BE2C (cell line): ENCODE measurements at regions not wholly inside any gene's neighbourhood (a gene's known extent, or its start where the extent isn't known, plus 50 kb on each side); places are given as distances from the start of the nearest gene placed in this dataset.
A peak's percentile ranks its signal among the peaks of the same experiment; 100 is the strongest.

Experiments used
- DNase-seq: peaks from one replicate; pipeline ENCODE4 v3.0.0-alpha.2; 2020
- H3K27me3 ChIP-seq: fragments of 250-450 bp; sonication (Bioruptor Pico); 2 replicates; pipeline ENCODE4 v1.5.1; 2020; ENCODE audit warnings: mild to moderate bottlenecking
- H3K36me3 ChIP-seq: fragments of 250-450 bp; sonication (Bioruptor Pico); 2 replicates; pipeline ENCODE4 v1.5.1; 2020; ENCODE audit warnings: mild to moderate bottlenecking
- H3K4me1 ChIP-seq: fragments of 250-450 bp; sonication (Bioruptor Pico); 2 replicates; pipeline ENCODE4 v1.5.1; 2020
- H3K4me3 ChIP-seq: 2 replicates; pipeline ENCODE4 v1.5.1; 2011; ENCODE audit warnings: low read depth, low read length
- H3K9me3 ChIP-seq: fragments of 250-450 bp; sonication (Bioruptor Pico); 2 replicates; pipeline ENCODE4 v1.5.1; 2020
- TF ChIP-seq, protein P1 (sequence below): IDR thresholded peaks from 2 replicates; pipeline ENCODE4 v1.5.1; 2012; ENCODE audit warnings: mild to moderate bottlenecking, low read depth, low read length

DNA sequence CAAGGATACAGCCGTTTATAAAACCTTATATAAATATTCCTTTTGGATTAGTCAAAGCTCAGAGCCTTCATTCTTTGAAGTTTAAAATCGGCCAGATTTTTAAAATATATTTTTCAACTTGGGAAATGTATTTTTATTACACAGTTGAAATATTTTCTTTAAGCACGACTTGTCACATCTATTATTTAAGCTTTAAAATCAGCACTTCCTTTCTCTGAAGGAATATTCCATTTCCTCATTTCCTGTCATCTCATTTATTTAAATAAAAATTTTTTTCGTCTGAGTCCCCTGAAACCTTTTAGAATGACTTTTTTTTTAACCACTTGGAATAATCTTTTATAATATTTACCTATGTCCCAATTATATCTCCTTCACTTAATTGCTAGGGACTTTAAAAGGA lies 107.5 kb upstream of the PDE3A start:
- Histone ChIP-seq H3K27me3 (no peaks in the 10 kb centered on the region), H3K9me3 (no peaks in the 10 kb centered on the region), H3K4me3 (no peak overlapping the region), H3K4me1 (peaks cover 11% of the 10 kb centered on the region), H3K36me3 (no peaks in the 10 kb centered on the region)
- no peak for DNase-seq
- TF ChIP-seq, protein P1, sequence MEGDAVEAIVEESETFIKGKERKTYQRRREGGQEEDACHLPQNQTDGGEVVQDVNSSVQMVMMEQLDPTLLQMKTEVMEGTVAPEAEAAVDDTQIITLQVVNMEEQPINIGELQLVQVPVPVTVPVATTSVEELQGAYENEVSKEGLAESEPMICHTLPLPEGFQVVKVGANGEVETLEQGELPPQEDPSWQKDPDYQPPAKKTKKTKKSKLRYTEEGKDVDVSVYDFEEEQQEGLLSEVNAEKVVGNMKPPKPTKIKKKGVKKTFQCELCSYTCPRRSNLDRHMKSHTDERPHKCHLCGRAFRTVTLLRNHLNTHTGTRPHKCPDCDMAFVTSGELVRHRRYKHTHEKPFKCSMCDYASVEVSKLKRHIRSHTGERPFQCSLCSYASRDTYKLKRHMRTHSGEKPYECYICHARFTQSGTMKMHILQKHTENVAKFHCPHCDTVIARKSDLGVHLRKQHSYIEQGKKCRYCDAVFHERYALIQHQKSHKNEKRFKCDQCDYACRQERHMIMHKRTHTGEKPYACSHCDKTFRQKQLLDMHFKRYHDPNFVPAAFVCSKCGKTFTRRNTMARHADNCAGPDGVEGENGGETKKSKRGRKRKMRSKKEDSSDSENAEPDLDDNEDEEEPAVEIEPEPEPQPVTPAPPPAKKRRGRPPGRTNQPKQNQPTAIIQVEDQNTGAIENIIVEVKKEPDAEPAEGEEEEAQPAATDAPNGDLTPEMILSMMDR, result no peak

DNA sequence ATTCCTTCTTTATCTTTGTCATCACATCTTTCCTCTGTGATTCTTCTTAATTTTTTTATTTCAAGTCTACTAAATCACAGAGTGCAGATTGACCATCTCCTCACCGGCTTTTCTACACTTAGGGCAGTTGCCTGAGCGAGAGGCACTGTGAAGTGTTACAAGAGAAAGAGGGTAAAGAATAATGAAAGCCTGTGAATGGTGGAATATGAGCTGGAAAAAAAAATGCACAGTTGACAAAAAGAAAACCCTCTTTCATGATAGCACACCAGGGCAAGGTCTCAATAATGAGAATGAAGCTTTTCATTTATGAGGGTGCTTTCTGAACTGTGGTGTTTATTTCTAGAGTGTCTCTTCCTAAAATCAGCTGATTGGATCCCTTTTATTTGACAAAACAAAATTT lies 106.2 kb upstream of the PDE3A start:
- Histone ChIP-seq H3K36me3 (no peaks in the 10 kb centered on the region), H3K4me3 (no peak overlapping the region), H3K9me3 (no peaks in the 10 kb centered on the region), H3K4me1 (peaks cover 11% of the 10 kb centered on the region), H3K27me3 (no peaks in the 10 kb centered on the region)
- TF ChIP-seq, protein P1, result no peak
- no peak for DNase-seq

DNA sequence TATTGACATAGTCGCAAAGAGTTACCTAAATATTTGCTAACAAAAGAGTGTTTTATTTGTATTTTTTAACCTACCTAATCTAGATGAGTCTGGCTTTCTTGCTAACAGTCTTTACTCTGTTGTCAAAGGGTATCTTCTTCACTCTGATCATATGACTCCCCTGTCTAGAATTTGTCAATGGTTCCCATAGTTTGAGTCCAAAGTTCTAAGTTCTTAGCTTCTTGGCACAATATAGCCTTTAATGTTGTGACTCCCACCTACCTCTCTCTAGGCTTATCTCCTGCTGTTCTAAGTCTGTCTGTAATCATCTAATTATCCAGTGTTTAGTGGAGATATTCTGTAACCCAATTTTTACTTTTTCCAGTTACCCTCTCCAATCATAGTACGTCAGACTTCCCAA lies 104.3 kb upstream of the PDE3A start:
- Histone ChIP-seq H3K9me3 (no peaks in the 10 kb centered on the region), H3K4me1 (peaks cover 13% of the 10 kb centered on the region), H3K4me3 (no peak overlapping the region), H3K36me3 (no peaks in the 10 kb centered on the region), H3K27me3 (no peaks in the 10 kb centered on the region)
- DNase-seq, result no peak
- TF ChIP-seq, protein P1, result no peak

DNA sequence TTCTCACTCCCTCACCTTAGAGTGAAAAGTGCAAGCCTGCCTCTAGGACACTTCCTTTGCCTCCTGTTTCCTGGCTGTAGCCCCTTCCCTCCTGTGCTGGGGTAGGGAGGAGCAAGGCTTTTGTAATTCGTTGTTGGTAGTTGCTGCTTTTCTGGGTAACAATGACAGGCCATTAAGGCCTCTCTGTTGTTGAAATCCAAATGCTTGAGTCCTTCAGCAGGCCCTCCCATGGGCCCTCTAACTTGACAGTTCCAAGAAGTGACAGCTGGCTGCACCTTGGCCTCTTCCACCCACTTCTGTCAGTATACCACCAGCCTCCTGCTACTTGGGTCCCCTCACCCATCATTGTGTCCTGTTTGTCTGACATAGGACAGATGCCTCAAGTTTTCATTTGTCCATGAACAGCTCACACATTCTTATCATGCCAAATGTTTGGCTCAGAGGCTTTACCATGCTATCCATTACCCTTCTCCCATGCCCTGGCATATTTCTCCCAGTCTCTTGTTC lies 103.7 kb upstream of the PDE3A start:
- no peak overlapping the region for H3K4me3 ChIP-seq

DNA sequence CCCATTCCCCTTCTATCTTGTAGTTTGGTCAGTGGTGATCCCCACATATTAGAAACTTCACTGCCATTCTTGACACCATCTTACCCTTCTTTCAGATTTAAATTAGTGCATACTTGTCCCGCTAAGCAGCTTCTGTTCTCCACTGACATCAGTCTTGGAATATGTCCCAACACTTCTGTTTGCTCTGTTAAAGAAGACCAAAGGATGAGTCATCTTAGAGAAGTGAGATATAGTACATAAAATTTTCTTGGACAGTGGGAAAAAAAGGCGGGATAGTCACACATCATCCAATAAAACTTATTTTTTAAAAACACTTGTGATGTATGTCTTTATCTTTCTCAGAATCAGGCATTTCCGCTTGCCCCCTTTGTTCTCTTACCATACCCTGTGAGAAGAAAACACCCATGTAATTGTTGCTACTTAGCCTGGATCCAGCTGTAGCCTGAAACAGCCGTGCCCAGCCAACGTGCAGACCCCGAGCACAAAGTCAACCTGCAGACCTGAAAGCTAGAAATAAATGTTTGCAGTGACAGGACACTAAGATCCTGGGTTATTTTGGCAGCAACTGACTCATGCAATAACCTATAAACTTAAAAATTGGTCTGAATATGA lies 100.1 kb upstream of the PDE3A start:
- Histone ChIP-seq H3K36me3 (no peaks in the 10 kb centered on the region), H3K4me1 (peaks cover 27% of the 10 kb centered on the region), H3K27me3 (no peaks in the 10 kb centered on the region), H3K9me3 (no peaks in the 10 kb centered on the region), H3K4me3 (no peak overlapping the region)
- TF ChIP-seq, protein P1, result no peak
- DNase-seq, result no peak

More for the DNA sequence above, 103.7 kb upstream of the PDE3A start:
- peak; percentile 22 for DNase-seq
- TF ChIP-seq, protein P1, result no peak
- Histone ChIP-seq H3K4me1 (peaks cover 18% of the 10 kb centered on the region), H3K27me3 (no peaks in the 10 kb centered on the region), H3K36me3 (no peaks in the 10 kb centered on the region), H3K9me3 (no peaks in the 10 kb centered on the region)

DNA sequence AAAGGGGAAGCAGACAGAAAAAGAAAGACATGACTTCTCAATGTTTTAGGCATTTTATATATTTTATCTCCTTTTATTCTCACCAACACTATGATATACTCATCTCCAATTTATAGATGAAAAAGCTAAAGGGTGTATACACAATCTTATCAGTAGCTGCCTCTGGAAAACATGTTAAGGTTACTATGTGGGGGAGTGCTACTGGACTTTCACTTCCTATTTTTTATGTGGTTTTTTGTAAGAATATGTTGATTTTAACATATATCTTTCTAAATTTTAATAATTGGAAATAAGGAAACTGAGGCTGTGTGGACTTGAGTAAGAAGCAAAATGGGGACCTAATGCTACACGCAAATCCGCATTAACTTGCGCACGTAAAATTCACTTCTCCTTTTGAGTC lies 99.6 kb upstream of the PDE3A start:
- DNase-seq, result no peak

More for the DNA sequence above, 99.6 kb upstream of the PDE3A start:
- H3K4me1 ChIP-seq, result peaks cover 27% of the 10 kb centered on the region
- H3K9me3 ChIP-seq, result no peaks in the 10 kb centered on the region
- no peaks in the 10 kb centered on the region for H3K36me3 ChIP-seq
- TF ChIP-seq, protein P1, result no peak
- H3K4me3 ChIP-seq, result peak overlapping the region; percentile 21; the same call in 1 of the 2 replicates
- H3K27me3 ChIP-seq, result no peaks in the 10 kb centered on the region
